Loucy (cell line): ENCODE measurements at regions not wholly inside any gene's neighbourhood (a gene's known extent, or its start where the extent isn't known, plus 50 kb on each side); places are given as distances from the start of the nearest gene placed in this dataset.

Experiments used
- H2AFZ ChIP-seq: fragments of 200-600 bp; sonication (generic); 2 replicates; pipeline ENCODE4 v1.6.0; 2016; ENCODE audit warnings: antibody characterized with exemption, mild to moderate bottlenecking, low read length, moderate library complexity
- H3F3A ChIP-seq: fragments of 200-600 bp; 2 replicates; pipeline ENCODE4 v1.6.0; 2016; ENCODE audit warnings: antibody characterized with exemption, low read depth, mild to moderate bottlenecking
- H3K27me3 ChIP-seq: fragments of 200-600 bp; sonication (generic); 2 replicates; pipeline ENCODE4 v1.6.1; 2014; ENCODE audit warnings: low read length, mild to moderate bottlenecking; ENCODE audit not compliant: insufficient read depth, poor library complexity, severe bottlenecking
- H3K36me3 ChIP-seq: fragments of 200-600 bp; sonication (generic); 2 replicates; pipeline ENCODE4 v1.6.1; 2016; ENCODE audit warnings: low read length; ENCODE audit not compliant: insufficient read depth
- H3K4me1 ChIP-seq: fragments of 200-600 bp; sonication (generic); 2 replicates; pipeline ENCODE4 v1.5.1; 2014; ENCODE audit warnings: low read length, mild to moderate bottlenecking; ENCODE audit not compliant: insufficient read depth, poor library complexity, severe bottlenecking
- H3K4me2 ChIP-seq: fragments of 200-600 bp; sonication (generic); 2 replicates; pipeline ENCODE4 v1.6.0; 2014; ENCODE audit warnings: antibody characterized with exemption, low read length, low read depth, mild to moderate bottlenecking; ENCODE audit not compliant: poor library complexity, severe bottlenecking
- H3K4me3 ChIP-seq: fragments of 200-600 bp; sonication (generic); 2 replicates; pipeline ENCODE4 v1.5.1; 2014; ENCODE audit warnings: low read length, mild to moderate bottlenecking, mixed read lengths; ENCODE audit not compliant: poor library complexity, severe bottlenecking
- H3K79me2 ChIP-seq: fragments of 200-600 bp; sonication (generic); 2 replicates; pipeline ENCODE4 v1.6.1; 2014; ENCODE audit warnings: low read length; ENCODE audit not compliant: insufficient read depth
- H3K9ac ChIP-seq: fragments of 200-600 bp; sonication (generic); 2 replicates; pipeline ENCODE4 v1.6.0; 2014; ENCODE audit warnings: mild to moderate bottlenecking, low read depth, low read length, moderate library complexity; ENCODE audit not compliant: poor library complexity, severe bottlenecking
- H3K9me2 ChIP-seq: fragments of 200-600 bp; sonication (generic); replicated peaks from 2 replicates; pipeline ENCODE4 v1.6.1; 2016; ENCODE audit warnings: low read depth, low read length, mixed read lengths
- H3K9me3 ChIP-seq: fragments of 200-600 bp; sonication (generic); 2 replicates; pipeline ENCODE4 v1.6.1; 2014; ENCODE audit warnings: mild to moderate bottlenecking, antibody characterized with exemption, low read length, low read depth; ENCODE audit not compliant: insufficient read depth
- H4K20me1 ChIP-seq: fragments of 200-600 bp; sonication (generic); 2 replicates; pipeline ENCODE4 v1.6.0; 2014; ENCODE audit warnings: antibody characterized with exemption, low read length, mild to moderate bottlenecking; ENCODE audit not compliant: insufficient read depth, poor library complexity, severe bottlenecking
- EZH2phosphoT487 ChIP-seq: fragments of 200-600 bp; IDR thresholded peaks from 2 replicates; pipeline ENCODE4 v1.6.1; 2018; ENCODE audit warnings: antibody characterized with exemption, mild to moderate bottlenecking, moderate library complexity, borderline replicate concordance
- TF ChIP-seq, protein P1 (sequence below): fragments of 200-600 bp; sonication (generic); conservative IDR thresholded peaks from 2 replicates; pipeline ENCODE4 v1.5.1; 2014; ENCODE audit warnings: mild to moderate bottlenecking, antibody characterized with exemption, low read length

DNA sequence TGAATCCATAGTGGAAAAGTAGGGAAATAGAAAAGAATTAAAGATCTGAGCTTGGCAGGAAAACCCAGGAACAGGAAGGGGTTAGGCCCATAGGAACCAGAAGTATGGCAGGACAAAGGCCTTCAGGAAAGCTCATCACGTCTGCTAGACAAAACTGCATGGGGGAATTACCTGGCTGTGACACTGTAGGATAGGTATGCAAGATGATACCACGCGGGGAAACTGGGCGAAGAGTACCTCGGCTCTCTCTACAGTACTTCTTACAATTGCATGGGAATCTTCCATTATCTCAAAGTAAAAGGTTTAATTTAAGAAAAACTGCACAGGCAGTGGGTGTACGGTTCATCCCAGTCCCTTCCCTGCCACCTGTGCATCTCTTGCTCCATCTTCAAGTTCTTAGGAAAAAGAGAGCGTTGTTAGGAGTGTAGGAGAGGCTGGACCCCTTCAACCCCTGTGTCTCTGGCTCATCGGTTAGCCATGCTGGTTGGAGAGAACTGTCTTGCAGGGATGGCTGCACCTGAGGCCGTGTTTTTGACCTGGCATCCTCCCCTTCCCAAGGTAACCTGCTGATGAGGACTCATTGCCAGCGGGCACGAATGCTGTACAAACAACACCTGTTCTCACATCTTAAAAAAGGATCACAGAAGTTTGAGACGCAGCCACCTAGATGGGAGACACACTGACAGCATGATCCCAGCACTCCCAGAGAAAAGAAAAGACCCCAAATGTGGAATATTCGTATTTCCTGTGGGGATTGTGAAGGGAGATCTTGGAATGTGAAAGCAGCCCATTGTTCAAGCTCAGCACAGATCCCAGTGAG is 120.5 kb upstream of the COPS8 start:
- Histone ChIP-seq H3K79me2 (peaks cover 8% of the 10 kb centered on the region; the same call in 1 of the 2 replicates), H3K9ac (no peak overlapping the region), H2AFZ (no peak overlapping the region), H3K9me3 (no peaks in the 10 kb centered on the region), H3K36me3 (no peaks in the 10 kb centered on the region), H3K27me3 (no peaks in the 10 kb centered on the region), H3K4me1 (peaks cover 62% of the 10 kb centered on the region), H3K9me2 (no peaks in the 10 kb centered on the region), H3K4me3 (no peak overlapping the region), H3F3A (peaks cover 17% of the 10 kb centered on the region; the same call in 1 of the 2 replicates), H3K4me2 (no peak overlapping the region), H4K20me1 (no peaks in the 10 kb centered on the region)
- TF ChIP-seq, protein P1, sequence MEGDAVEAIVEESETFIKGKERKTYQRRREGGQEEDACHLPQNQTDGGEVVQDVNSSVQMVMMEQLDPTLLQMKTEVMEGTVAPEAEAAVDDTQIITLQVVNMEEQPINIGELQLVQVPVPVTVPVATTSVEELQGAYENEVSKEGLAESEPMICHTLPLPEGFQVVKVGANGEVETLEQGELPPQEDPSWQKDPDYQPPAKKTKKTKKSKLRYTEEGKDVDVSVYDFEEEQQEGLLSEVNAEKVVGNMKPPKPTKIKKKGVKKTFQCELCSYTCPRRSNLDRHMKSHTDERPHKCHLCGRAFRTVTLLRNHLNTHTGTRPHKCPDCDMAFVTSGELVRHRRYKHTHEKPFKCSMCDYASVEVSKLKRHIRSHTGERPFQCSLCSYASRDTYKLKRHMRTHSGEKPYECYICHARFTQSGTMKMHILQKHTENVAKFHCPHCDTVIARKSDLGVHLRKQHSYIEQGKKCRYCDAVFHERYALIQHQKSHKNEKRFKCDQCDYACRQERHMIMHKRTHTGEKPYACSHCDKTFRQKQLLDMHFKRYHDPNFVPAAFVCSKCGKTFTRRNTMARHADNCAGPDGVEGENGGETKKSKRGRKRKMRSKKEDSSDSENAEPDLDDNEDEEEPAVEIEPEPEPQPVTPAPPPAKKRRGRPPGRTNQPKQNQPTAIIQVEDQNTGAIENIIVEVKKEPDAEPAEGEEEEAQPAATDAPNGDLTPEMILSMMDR, result no peak
- TF ChIP-seq EZH2phosphoT487, result no peak

DNA sequence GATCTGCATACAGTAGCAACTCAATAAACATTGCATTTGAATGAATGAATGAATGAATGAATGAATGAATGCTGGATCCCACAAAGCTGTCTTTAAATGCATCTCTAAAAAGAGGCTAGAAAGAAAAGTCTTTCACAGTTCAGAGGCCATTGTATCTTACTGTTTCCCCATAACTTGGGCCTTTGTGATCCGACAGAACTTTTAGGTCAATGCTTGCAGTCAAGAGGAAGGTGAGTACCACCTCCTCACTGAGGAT is 119.9 kb upstream of the COPS8 start:
- no peak overlapping the region for H3K4me3 ChIP-seq
- peaks cover 17% of the 10 kb centered on the region; the same call in 1 of the 2 replicates for H3F3A ChIP-seq
- peaks cover 68% of the 10 kb centered on the region for H3K4me1 ChIP-seq
- no peaks in the 10 kb centered on the region for H3K9me3 ChIP-seq
- H3K36me3 ChIP-seq, result no peaks in the 10 kb centered on the region
- H3K9ac ChIP-seq, result no peak overlapping the region
- no peak overlapping the region for H3K4me2 ChIP-seq
- H3K9me2 ChIP-seq, result no peaks in the 10 kb centered on the region
- TF ChIP-seq, protein P1, result no peak
- TF ChIP-seq EZH2phosphoT487, result no peak
- H2AFZ ChIP-seq, result no peak overlapping the region
- no peaks in the 10 kb centered on the region for H4K20me1 ChIP-seq
- peaks cover 8% of the 10 kb centered on the region; the same call in 1 of the 2 replicates for H3K79me2 ChIP-seq
- no peaks in the 10 kb centered on the region for H3K27me3 ChIP-seq

DNA sequence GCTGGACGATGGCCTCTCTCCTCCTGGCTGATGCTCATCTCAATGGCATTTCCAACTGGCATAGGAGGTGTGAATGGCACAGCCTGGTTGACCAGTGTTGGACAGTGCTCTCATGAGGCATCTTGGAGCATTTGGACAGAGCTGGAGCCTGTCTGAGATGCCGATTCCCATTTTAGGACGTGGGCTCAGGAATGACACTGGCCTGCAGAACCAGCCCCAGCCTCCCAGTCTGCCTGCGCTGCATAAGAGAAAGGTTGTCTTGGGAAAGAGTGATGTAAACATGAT is 118.2 kb upstream of the COPS8 start:
- Histone ChIP-seq H3K27me3 (no peaks in the 10 kb centered on the region), H3K9me3 (no peaks in the 10 kb centered on the region), H3K4me2 (peak overlapping the region; percentile 93), H3K9ac (peak overlapping the region; percentile 86), H4K20me1 (no peaks in the 10 kb centered on the region), H3K36me3 (no peaks in the 10 kb centered on the region), H3K4me3 (peak overlapping the region; percentile 76), H3K79me2 (peaks cover 8% of the 10 kb centered on the region; the same call in 1 of the 2 replicates), H2AFZ (no peak overlapping the region), H3K4me1 (peaks cover 81% of the 10 kb centered on the region), H3K9me2 (no peaks in the 10 kb centered on the region), H3F3A (peaks cover 17% of the 10 kb centered on the region; the same call in 1 of the 2 replicates)
- no peak for TF ChIP-seq EZH2phosphoT487
- TF ChIP-seq, protein P1, result no peak
